Keratinocyte (primary cell): ENCODE measurements at regions not wholly inside any gene's neighbourhood (a gene's known extent, or its start where the extent isn't known, plus 50 kb on each side); places are given as distances from the start of the nearest gene placed in this dataset.

Source experiments
- DNase-seq: peaks from one replicate; pipeline ENCODE4 v3.0.0-alpha.2; 2011; ENCODE audit warnings: low read depth, missing footprints, low spot score
- FAIRE-seq: peaks from 2 replicates; lab custom pipeline; 2011; peaks lifted over from hg19 to GRCh38; lab: Jason Lieb, UNC
- H2AFZ ChIP-seq: 2 replicates; pipeline ENCODE4 v1.6.0; 2012; ENCODE audit warnings: low read length, control low read depth, inconsistent platforms; ENCODE audit not compliant: control insufficient read depth
- H3K27ac ChIP-seq: 2 replicates; pipeline ENCODE4 v1.5.1; 2011; ENCODE audit warnings: low read length; ENCODE audit not compliant: control insufficient read depth, insufficient read depth
- H3K27me3 ChIP-seq: 3 replicates; pipeline ENCODE4 v1.6.0; 2011; ENCODE audit warnings: low read length; ENCODE audit not compliant: control insufficient read depth, insufficient read depth; ENCODE audit errors: extremely low read depth
- H3K36me3 ChIP-seq, 2 experiments: 2 replicates in 1 of 2; 3 replicates in 1 of 2; pipeline ENCODE4 v1.5.1; 2011; ENCODE audit warnings: low read length in 2 of 2, mild to moderate bottlenecking in 1 of 2; ENCODE audit not compliant: control insufficient read depth in 2 of 2, insufficient read depth in 2 of 2; ENCODE audit errors: extremely low read depth in 1 of 2
- H3K4me1 ChIP-seq: 3 replicates; pipeline ENCODE4 v1.5.1; 2011; ENCODE audit warnings: low read length; ENCODE audit not compliant: control insufficient read depth, insufficient read depth; ENCODE audit errors: extremely low read depth
- H3K4me2 ChIP-seq: 3 replicates; pipeline ENCODE4 v1.6.0; 2011; ENCODE audit warnings: low read depth, low read length; ENCODE audit not compliant: control insufficient read depth, insufficient read depth; ENCODE audit errors: extremely low read depth
- H3K4me3 ChIP-seq, 3 experiments: fragments of 200-600 bp in 1 of 3; sonication (generic) in 1 of 3; 2 replicates in 2 of 3; 3 replicates in 1 of 3; pipeline ENCODE4 v1.5.1; 2011 to 2016; ENCODE audit warnings: low read length in 3 of 3, mild to moderate bottlenecking in 3 of 3, control low read depth in 2 of 3, inconsistent platforms in 1 of 3, low read depth in 1 of 3, mixed read lengths in 1 of 3, mixed run types in 1 of 3, moderate library complexity in 1 of 3; ENCODE audit not compliant: control insufficient read depth in 2 of 3, insufficient read depth in 2 of 3; ENCODE audit errors: extremely low read depth in 1 of 3
- H3K79me2 ChIP-seq: 2 replicates; pipeline ENCODE4 v1.6.0; 2012; ENCODE audit warnings: low read length; ENCODE audit not compliant: control insufficient read depth, insufficient read depth
- H3K9ac ChIP-seq: 3 replicates; pipeline ENCODE4 v1.6.0; 2011; ENCODE audit warnings: low read length; ENCODE audit not compliant: control insufficient read depth, insufficient read depth; ENCODE audit errors: extremely low read depth
- H3K9me1 ChIP-seq: 3 replicates; pipeline ENCODE4 v1.6.0; 2011; ENCODE audit warnings: low read length; ENCODE audit not compliant: control insufficient read depth, insufficient read depth; ENCODE audit errors: extremely low read depth
- H3K9me3 ChIP-seq: 2 replicates; pipeline ENCODE4 v1.5.1; 2012; ENCODE audit warnings: low read depth, low read length; ENCODE audit not compliant: control insufficient read depth
- H4K20me1 ChIP-seq: 3 replicates; pipeline ENCODE4 v1.6.0; 2011; ENCODE audit warnings: low read length; ENCODE audit not compliant: control insufficient read depth, insufficient read depth; ENCODE audit errors: extremely low read depth
- EZH2 ChIP-seq: IDR thresholded peaks from one replicate; pipeline ENCODE4 v1.6.1; 2012; ENCODE audit warnings: inconsistent platforms, mild to moderate bottlenecking, low read length, moderate library complexity
- dilution Hi-C: fragments of 300-500 bp; cut with MboI; formaldehyde crosslinking; loops from one replicate; pipeline ENCODE4 v1.7.0; 2020; ENCODE audit warnings: low sequenced_read_pairs; ENCODE audit not compliant: extremely low pct_ligation_motif_present
- TF ChIP-seq, protein P1 (sequence below), 3 experiments: IDR thresholded peaks in 1 of 3; conservative IDR thresholded peaks in 1 of 3; optimal IDR thresholded peaks in 1 of 3; 2 replicates in 2 of 3; 3 replicates in 1 of 3; pipeline versions ENCODE3 to v1.5.1; 2011; ENCODE audit warnings: low read length in 3 of 3, mild to moderate bottlenecking in 3 of 3, moderate library complexity in 2 of 3, control low read depth in 1 of 3, inconsistent platforms in 1 of 3; ENCODE audit not compliant: insufficient read depth in 2 of 3; ENCODE audit errors: extremely low read depth in 1 of 3

- dilution Hi-C loops, result no loop called here
- FAIRE-seq, result no peak
- Histone ChIP-seq H3K9ac (no peak overlapping the region), H3K4me3 (no peak overlapping the region), H2AFZ (no peak overlapping the region), H4K20me1 (no peaks in the 10 kb centered on the region), H3K9me1 (no peaks in the 10 kb centered on the region), H3K4me2 (no peak overlapping the region), H3K27ac (no peak overlapping the region), H3K27me3 (no peaks in the 10 kb centered on the region), H3K79me2 (no peaks in the 10 kb centered on the region), H3K36me3 (no peaks in the 10 kb centered on the region), H3K9me3 (no peaks in the 10 kb centered on the region), H3K4me1 (no peaks in the 10 kb centered on the region)
- TF ChIP-seq, protein P1, sequence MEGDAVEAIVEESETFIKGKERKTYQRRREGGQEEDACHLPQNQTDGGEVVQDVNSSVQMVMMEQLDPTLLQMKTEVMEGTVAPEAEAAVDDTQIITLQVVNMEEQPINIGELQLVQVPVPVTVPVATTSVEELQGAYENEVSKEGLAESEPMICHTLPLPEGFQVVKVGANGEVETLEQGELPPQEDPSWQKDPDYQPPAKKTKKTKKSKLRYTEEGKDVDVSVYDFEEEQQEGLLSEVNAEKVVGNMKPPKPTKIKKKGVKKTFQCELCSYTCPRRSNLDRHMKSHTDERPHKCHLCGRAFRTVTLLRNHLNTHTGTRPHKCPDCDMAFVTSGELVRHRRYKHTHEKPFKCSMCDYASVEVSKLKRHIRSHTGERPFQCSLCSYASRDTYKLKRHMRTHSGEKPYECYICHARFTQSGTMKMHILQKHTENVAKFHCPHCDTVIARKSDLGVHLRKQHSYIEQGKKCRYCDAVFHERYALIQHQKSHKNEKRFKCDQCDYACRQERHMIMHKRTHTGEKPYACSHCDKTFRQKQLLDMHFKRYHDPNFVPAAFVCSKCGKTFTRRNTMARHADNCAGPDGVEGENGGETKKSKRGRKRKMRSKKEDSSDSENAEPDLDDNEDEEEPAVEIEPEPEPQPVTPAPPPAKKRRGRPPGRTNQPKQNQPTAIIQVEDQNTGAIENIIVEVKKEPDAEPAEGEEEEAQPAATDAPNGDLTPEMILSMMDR (optimal IDR thresholded peaks at IDR 0.05 in 1 of 3, IDR thresholded peaks at IDR 0.05 in 1 of 3, conservative IDR thresholded peaks at IDR 0.05 in 1 of 3; ENCODE audit: extremely low read depth in 1 of 3, insufficient read depth in 2 of 3, low read length in 3 of 3), result no peak
- TF ChIP-seq EZH2, result no peak
- DNase-seq, result no peak
Measured at GRCh38 chr2:191544461-191545062, 133.4 kb upstream of the NABP1 start.

GRCh38 chr2:191545361-191545760, 132.6 kb upstream of the NABP1 start:
- dilution Hi-C loops, result no loop called here
- H3K4me3 ChIP-seq, result no peak overlapping the region
- no peaks in the 10 kb centered on the region for H3K9me3 ChIP-seq
- H3K4me1 ChIP-seq, result no peaks in the 10 kb centered on the region
- H3K4me2 ChIP-seq, result no peak overlapping the region
- H2AFZ ChIP-seq, result no peak overlapping the region
- DNase-seq, result no peak
- no peaks in the 10 kb centered on the region for H4K20me1 ChIP-seq
- no peaks in the 10 kb centered on the region for H3K36me3 ChIP-seq
- no peaks in the 10 kb centered on the region for H3K9me1 ChIP-seq
- no peak overlapping the region for H3K9ac ChIP-seq
- no peak for FAIRE-seq
- no peaks in the 10 kb centered on the region for H3K79me2 ChIP-seq
- H3K27me3 ChIP-seq, result no peaks in the 10 kb centered on the region
- no peak for TF ChIP-seq EZH2
- TF ChIP-seq, protein P1 (optimal IDR thresholded peaks at IDR 0.05 in 1 of 3, IDR thresholded peaks at IDR 0.05 in 1 of 3, conservative IDR thresholded peaks at IDR 0.05 in 1 of 3; ENCODE audit: extremely low read depth in 1 of 3, insufficient read depth in 2 of 3, low read length in 3 of 3), result no peak
- H3K27ac ChIP-seq, result no peak overlapping the region
